HL-60 (cell line): ENCODE measurements at regions not wholly inside any gene's neighbourhood (a gene's known extent, or its start where the extent isn't known, plus 50 kb on each side); places are given as distances from the start of the nearest gene placed in this dataset.

Experiments used
- TF ChIP-seq, protein P1 (sequence below): IDR thresholded peaks from one replicate; pipeline ENCODE4 v1.5.1; 2011; ENCODE audit warnings: low read length, control low read depth, inconsistent platforms; ENCODE audit not compliant: insufficient read depth
- TF ChIP-seq, protein P2 (sequence below): IDR thresholded peaks from 2 replicates; pipeline ENCODE4 v1.6.1; 2012; ENCODE audit warnings: low read depth; ENCODE audit not compliant: insufficient replicate concordance

DNA sequence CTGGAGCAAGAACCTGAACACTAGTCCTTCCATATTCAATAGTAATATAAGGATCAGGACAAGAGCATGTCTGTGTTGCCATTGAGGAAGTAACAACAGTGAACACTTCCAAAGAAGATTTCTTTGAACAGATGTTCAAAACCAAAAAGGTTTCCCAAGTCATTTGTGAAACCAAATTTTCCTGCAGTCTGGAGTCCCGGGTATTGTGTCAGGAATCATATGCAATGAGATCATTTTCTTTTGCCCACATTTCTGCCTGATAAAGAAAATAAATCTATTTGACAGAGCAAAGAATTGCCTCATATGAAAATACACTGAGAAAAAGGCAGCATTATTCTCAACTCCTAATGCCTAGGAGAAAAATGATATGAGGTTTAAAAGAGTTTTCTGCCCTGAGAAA lies 151.7 kb downstream of the SNX18 start:
- TF ChIP-seq, protein P1, sequence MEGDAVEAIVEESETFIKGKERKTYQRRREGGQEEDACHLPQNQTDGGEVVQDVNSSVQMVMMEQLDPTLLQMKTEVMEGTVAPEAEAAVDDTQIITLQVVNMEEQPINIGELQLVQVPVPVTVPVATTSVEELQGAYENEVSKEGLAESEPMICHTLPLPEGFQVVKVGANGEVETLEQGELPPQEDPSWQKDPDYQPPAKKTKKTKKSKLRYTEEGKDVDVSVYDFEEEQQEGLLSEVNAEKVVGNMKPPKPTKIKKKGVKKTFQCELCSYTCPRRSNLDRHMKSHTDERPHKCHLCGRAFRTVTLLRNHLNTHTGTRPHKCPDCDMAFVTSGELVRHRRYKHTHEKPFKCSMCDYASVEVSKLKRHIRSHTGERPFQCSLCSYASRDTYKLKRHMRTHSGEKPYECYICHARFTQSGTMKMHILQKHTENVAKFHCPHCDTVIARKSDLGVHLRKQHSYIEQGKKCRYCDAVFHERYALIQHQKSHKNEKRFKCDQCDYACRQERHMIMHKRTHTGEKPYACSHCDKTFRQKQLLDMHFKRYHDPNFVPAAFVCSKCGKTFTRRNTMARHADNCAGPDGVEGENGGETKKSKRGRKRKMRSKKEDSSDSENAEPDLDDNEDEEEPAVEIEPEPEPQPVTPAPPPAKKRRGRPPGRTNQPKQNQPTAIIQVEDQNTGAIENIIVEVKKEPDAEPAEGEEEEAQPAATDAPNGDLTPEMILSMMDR: no peak
- TF ChIP-seq, protein P2, sequence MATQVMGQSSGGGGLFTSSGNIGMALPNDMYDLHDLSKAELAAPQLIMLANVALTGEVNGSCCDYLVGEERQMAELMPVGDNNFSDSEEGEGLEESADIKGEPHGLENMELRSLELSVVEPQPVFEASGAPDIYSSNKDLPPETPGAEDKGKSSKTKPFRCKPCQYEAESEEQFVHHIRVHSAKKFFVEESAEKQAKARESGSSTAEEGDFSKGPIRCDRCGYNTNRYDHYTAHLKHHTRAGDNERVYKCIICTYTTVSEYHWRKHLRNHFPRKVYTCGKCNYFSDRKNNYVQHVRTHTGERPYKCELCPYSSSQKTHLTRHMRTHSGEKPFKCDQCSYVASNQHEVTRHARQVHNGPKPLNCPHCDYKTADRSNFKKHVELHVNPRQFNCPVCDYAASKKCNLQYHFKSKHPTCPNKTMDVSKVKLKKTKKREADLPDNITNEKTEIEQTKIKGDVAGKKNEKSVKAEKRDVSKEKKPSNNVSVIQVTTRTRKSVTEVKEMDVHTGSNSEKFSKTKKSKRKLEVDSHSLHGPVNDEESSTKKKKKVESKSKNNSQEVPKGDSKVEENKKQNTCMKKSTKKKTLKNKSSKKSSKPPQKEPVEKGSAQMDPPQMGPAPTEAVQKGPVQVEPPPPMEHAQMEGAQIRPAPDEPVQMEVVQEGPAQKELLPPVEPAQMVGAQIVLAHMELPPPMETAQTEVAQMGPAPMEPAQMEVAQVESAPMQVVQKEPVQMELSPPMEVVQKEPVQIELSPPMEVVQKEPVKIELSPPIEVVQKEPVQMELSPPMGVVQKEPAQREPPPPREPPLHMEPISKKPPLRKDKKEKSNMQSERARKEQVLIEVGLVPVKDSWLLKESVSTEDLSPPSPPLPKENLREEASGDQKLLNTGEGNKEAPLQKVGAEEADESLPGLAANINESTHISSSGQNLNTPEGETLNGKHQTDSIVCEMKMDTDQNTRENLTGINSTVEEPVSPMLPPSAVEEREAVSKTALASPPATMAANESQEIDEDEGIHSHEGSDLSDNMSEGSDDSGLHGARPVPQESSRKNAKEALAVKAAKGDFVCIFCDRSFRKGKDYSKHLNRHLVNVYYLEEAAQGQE: no peak
